SK-N-SH treated with all-trans-retinoic acid at 6 μM for 48 hours (cell line): ENCODE measurements at regions not wholly inside any gene's neighbourhood (a gene's known extent, or its start where the extent isn't known, plus 50 kb on each side); places are given as distances from the start of the nearest gene placed in this dataset.

ENCODE experiments used
- ATAC-seq: fragments of 200-7000 bp; cut with Tn5 transposase; 3 replicates; pipeline ENCODE4 v1.9.1; 2020; ENCODE audit warnings: mild to moderate bottlenecking, moderate library complexity
- CSDC2 ChIP-seq: fragments of 250-450 bp; sonication (Bioruptor Pico); IDR thresholded peaks from 2 replicates; pipeline ENCODE4 v1.5.0; 2020; ENCODE audit warnings: mild to moderate bottlenecking, moderate library complexity
- ESRRG ChIP-seq: fragments of 250-450 bp; sonication (Bioruptor Pico); IDR thresholded peaks from 2 replicates; pipeline ENCODE4 v1.6.1; 2021; ENCODE audit warnings: mild to moderate bottlenecking
- GLIS3 ChIP-seq: fragments of 250-450 bp; sonication (Bioruptor Pico); IDR thresholded peaks from 2 replicates; pipeline ENCODE4 v1.5.0; 2020; ENCODE audit warnings: mild to moderate bottlenecking, moderate library complexity
- ISL1 ChIP-seq: fragments of 250-450 bp; sonication (Bioruptor Pico); IDR thresholded peaks from 2 replicates; pipeline ENCODE4 v2.1.2; 2022; ENCODE audit warnings: mild to moderate bottlenecking, moderate library complexity
- OSR1 ChIP-seq: fragments of 250-450 bp; sonication (Bioruptor Pico); IDR thresholded peaks from 2 replicates; pipeline ENCODE4 v1.8.0; 2022; ENCODE audit warnings: moderate library complexity, mild to moderate bottlenecking, inconsistent platforms
- PPARA ChIP-seq: fragments of 250-450 bp; sonication (Bioruptor Pico); IDR thresholded peaks from 2 replicates; pipeline ENCODE4 v1.5.0; 2020; ENCODE audit warnings: mild to moderate bottlenecking, borderline replicate concordance
- SNAI2 ChIP-seq: fragments of 250-450 bp; sonication (Bioruptor Pico); IDR thresholded peaks from 2 replicates; pipeline ENCODE4 v1.5.0; 2020; ENCODE audit warnings: mild to moderate bottlenecking, moderate library complexity
- TCF4 ChIP-seq: fragments of 250-450 bp; sonication (Bioruptor Pico); IDR thresholded peaks from 2 replicates; pipeline ENCODE4 v1.8.0; 2021; ENCODE audit warnings: mild to moderate bottlenecking, moderate library complexity, borderline replicate concordance
- TSHZ2 ChIP-seq: fragments of 250-450 bp; sonication (Bioruptor Pico); IDR thresholded peaks from 2 replicates; pipeline ENCODE4 v1.5.0; 2020; ENCODE audit warnings: mild to moderate bottlenecking, moderate library complexity
- ZC3H10 ChIP-seq: fragments of 250-450 bp; sonication (Bioruptor Pico); IDR thresholded peaks from 2 replicates; pipeline ENCODE4 v1.5.1; 2021; ENCODE audit warnings: mild to moderate bottlenecking, moderate library complexity
- ZFP3 ChIP-seq: fragments of 250-450 bp; sonication (Bioruptor Pico); IDR thresholded peaks from 2 replicates; pipeline ENCODE4 v1.5.0; 2020; ENCODE audit warnings: mild to moderate bottlenecking, moderate library complexity
- ZFP30 ChIP-seq: fragments of 450-650 bp; formaldehyde crosslinking; IDR thresholded peaks from 2 replicates; pipeline ENCODE4 v1.5.0; 2022; ENCODE audit warnings: mild to moderate bottlenecking, moderate library complexity
- ZNF565 ChIP-seq: fragments of 450-650 bp; formaldehyde crosslinking; conservative IDR thresholded peaks from 2 replicates; pipeline ENCODE4 v1.5.0; 2020; ENCODE audit warnings: low read depth, mild to moderate bottlenecking, moderate library complexity
- ZNF8 ChIP-seq: fragments of 450-650 bp; formaldehyde crosslinking; IDR thresholded peaks from 2 replicates; pipeline ENCODE4 v1.5.0; 2020; ENCODE audit warnings: mild to moderate bottlenecking, moderate library complexity
- TF ChIP-seq, protein P1 (sequence below): fragments of 250-450 bp; sonication (Bioruptor Pico); IDR thresholded peaks from 2 replicates; pipeline ENCODE4 v1.8.0; 2021; ENCODE audit warnings: low read depth, mild to moderate bottlenecking, moderate library complexity, borderline replicate concordance

GRCh38 chr2:223681125-223681524, 79.0 kb upstream of the SCG2 start (continued):
- TF ChIP-seq CSDC2 (CRISPR knock-in tag) (no peak), GLIS3 (CRISPR knock-in tag) (no peak), ISL1 (CRISPR knock-in tag) (no peak), OSR1 (no peak), TCF4 (CRISPR knock-in tag) (no peak)
- TF ChIP-seq, protein P1, sequence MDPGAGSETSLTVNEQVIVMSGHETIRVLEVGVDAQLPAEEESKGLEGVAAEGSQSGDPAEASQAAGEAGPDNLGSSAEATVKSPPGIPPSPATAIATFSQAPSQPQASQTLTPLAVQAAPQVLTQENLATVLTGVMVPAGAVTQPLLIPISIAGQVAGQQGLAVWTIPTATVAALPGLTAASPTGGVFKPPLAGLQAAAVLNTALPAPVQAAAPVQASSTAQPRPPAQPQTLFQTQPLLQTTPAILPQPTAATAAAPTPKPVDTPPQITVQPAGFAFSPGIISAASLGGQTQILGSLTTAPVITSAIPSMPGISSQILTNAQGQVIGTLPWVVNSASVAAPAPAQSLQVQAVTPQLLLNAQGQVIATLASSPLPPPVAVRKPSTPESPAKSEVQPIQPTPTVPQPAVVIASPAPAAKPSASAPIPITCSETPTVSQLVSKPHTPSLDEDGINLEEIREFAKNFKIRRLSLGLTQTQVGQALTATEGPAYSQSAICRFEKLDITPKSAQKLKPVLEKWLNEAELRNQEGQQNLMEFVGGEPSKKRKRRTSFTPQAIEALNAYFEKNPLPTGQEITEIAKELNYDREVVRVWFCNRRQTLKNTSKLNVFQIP (CRISPR knock-in tag) = no peak

DNA sequence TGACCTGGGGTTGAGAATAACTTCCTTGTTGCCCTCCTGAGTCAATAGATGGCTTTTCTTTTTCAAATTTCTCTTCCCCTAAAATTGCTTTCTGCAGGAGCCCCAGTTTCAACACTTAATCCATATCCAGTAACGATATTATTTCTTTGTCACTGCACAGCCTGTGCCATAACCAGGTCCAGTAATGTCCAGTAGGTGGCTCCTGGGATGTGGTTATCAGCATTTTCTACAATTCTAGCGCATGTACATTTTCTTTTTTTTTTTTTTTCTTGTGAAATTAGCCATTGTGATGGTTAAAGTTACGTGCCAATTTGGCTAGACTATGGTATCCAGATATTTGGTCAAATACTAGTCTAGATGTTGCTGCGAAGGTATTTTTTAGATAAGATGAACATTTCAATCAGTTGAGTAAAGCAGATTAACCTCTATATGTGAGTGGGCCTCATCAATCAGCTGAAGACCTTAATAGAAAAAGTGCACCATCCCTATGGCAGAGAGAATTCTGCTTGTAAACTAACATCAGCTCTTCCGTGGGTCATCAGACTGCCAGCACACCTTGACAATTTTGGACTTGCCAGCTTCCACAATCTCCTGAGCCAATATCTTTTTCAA, 72.9 kb upstream of the SCG2 start:
- peak; percentile 71 for ATAC-seq
- TF ChIP-seq PPARA (CRISPR knock-in tag) (no peak), ZFP3 (CRISPR knock-in tag) (no peak), ZNF565 (CRISPR knock-in tag) (no peak), OSR1 (no peak), ZC3H10 (CRISPR knock-in tag) (no peak)
- TF ChIP-seq, protein P1 (CRISPR knock-in tag) = no peak
- TF ChIP-seq, all 23 proteins: peak for 0

DNA sequence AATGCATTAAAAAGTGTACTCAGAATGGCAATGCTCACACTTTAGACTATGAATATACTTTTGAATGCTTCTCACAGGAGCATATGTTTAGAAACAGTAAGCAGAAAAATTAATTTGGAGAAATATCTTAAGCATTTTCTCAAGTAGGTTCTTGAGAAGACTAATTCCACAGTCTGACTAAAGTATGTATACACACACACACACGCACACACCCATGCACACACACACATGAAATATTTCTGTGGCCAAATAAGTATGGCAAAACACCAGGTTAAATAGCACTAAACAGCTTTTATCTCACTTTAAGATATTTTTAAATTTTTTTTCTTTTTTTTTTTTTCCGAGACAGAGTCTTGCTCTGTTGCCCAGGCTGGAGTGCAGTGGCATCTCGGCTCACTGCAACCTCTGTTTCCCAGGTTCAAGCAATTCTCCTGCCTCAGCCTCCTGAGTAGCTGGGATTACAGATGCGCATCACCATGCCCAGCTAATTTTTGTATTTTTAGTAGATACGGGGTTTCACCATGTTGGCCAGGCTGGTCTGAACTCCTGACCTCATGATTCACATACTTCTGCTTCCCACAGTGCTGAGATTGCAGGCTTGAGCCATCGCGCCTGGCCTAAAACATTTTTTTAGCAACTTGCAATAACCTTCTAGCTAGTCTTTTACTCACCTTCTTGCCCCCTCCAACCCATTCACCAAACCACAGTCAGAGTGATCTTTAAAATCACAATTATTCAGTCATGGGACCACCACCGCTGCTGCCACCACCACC, 67.5 kb upstream of the SCG2 start:
- no peak for TF ChIP-seq PPARA (CRISPR knock-in tag)
- no peak; the same call in 2 of the 3 replicates for ATAC-seq

- peak; percentile 34; the same call in 1 of the 3 replicates for ATAC-seq
- no peak for TF ChIP-seq ZC3H10 (CRISPR knock-in tag)
These were observed 66.3 kb upstream of the SCG2 start for GRCh38 chr2:223668302-223668998.

DNA sequence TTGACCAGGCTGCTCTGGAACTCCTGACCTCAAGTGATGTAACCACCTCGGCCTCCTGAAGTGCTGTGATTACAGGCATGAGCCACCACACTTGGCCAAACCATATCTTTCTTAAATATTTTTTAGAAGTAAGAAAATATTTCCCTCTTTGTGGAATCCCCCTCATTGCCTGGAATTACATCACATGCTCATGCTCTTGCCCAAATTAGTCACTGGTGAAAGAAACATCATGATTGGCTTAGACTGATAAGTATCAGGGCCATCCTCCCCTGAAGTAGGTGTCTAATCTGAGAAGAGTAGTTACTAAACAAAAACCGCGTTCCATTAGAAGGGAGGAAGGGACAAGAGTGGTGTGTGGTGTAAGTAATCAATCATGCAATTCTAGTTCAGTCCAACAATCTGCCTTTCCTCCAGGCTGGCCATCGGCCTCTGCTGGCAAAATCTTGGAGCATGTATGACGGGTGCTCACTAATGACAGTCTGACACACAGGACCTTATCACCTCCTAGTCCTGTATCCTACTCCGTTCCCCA, 52.3 kb upstream of the SCG2 start:
- TF ChIP-seq, protein P1 (CRISPR knock-in tag) = no peak
- TF ChIP-seq, all 23 proteins: peak for 0
- ATAC-seq = no peak

GRCh38 chr2:223652902-223653301, 50.7 kb upstream of the SCG2 start:
- no peak for TF ChIP-seq GLIS3 (CRISPR knock-in tag)
- TF ChIP-seq ZFP30 (CRISPR knock-in tag) = no peak
- no peak for TF ChIP-seq ZNF8
- TF ChIP-seq ZFP3 (CRISPR knock-in tag) = no peak
- TF ChIP-seq SNAI2 (CRISPR knock-in tag) = no peak
- no peak for TF ChIP-seq ESRRG (CRISPR knock-in tag)
- no peak for TF ChIP-seq TSHZ2 (CRISPR knock-in tag)
- TF ChIP-seq, all 23 proteins: peak for 0
- no peak for ATAC-seq
